ENCODE measurements at regions not wholly inside any gene's neighbourhood (a gene's known extent, or its start where the extent isn't known, plus 50 kb on each side); places are given as distances from the start of the nearest gene placed in this dataset.

DNA sequence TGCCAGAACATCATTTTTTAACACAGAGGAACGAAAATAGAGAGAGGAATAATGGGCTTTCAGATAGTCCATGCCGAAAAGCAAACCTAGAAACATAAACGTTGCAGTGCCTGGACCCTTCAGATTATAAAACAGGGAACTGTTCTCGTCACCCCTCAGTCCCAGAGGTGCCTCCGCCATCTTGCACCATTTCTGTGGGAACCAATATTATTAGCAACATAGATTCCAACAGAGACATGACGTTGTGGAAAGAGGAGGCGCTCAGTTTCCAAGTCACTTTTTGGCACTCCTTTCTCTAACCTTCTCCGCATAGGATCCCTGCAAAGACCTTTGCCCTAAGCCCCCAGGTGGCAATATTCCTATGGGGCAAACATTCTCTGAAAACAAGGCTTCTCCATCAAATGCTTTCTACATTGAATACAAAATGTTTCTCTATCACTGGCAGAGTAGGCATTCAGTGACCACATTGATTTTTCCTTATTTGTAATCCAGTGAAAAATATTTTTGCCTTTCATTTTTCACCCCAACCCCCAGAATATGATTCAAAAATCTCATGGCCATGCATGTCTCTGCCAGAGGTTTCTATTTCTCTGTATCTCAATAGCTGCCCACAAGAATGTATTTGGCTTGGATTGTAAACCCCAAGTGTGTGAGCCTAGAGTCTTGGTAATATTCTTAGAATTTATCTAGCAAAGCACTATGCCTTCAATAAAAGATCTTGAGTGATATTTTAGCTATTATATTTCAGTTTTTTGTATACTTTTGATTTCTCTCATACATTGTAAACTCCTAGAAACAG lies 500.8 kb upstream of the WWC1 start:
- Histone ChIP-seq H3K9me3 (ENCODE audit: control insufficient read depth in 3 of 3, low read length in 3 of 3) (no peaks in the 10 kb centered on the region), H3K27ac (ENCODE audit: low read depth, low read length) (no peak overlapping the region), H3K4me1 (ENCODE audit: control insufficient read depth in 3 of 3, insufficient read depth in 3 of 3, low read length in 3 of 3) (no peaks in the 10 kb centered on the region), H3K36me3 (ENCODE audit: control insufficient read depth in 3 of 3, insufficient read depth in 3 of 3, low read length in 3 of 3) (no peaks in the 10 kb centered on the region), H3K9ac (ENCODE audit: low read depth in 1 of 3, low read length in 3 of 3) (no peak overlapping the region), H3K4me3 (ENCODE audit: low read length in 3 of 3) (no peak overlapping the region), H3K27me3 (ENCODE audit: control insufficient read depth in 3 of 3, insufficient read depth in 3 of 3, low read length in 3 of 3) (no peaks in the 10 kb centered on the region)

- Histone ChIP-seq H3K4me1 (ENCODE audit: control insufficient read depth in 3 of 3, insufficient read depth in 3 of 3, low read length in 3 of 3) (no peaks in the 10 kb centered on the region), H3K4me3 (ENCODE audit: low read length in 3 of 3) (no peak overlapping the region), H3K9me3 (ENCODE audit: control insufficient read depth in 3 of 3, low read length in 3 of 3) (no peaks in the 10 kb centered on the region), H3K36me3 (ENCODE audit: control insufficient read depth in 3 of 3, insufficient read depth in 3 of 3, low read length in 3 of 3) (no peaks in the 10 kb centered on the region), H3K27ac (ENCODE audit: low read depth, low read length) (no peak overlapping the region), H3K27me3 (ENCODE audit: control insufficient read depth in 3 of 3, insufficient read depth in 3 of 3, low read length in 3 of 3) (no peaks in the 10 kb centered on the region), H3K9ac (ENCODE audit: low read depth in 1 of 3, low read length in 3 of 3) (no peak overlapping the region)
Observed at GRCh38 chr5:167792514-167792913, 498.9 kb upstream of the WWC1 start.

DNA sequence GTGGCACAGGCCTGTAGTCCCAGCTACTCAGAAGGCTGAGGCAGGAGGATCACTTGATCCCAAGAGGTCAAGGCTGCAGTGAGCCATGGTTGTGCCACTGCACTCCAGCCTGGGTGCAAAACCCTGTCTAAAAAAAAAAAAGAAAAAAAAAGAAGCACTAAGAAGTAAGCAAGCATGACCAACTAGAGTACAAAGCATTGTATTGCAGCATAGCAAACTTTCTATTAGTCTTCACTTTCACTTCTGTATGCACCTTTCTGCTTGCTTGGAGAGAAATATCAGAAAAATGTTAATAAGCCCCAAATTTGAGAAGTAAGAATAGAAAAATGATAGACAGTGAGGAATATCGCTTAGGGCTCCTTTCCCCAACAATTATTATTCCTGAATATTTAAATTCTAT lies 497.7 kb upstream of the WWC1 start:
- Histone ChIP-seq H3K27ac (ENCODE audit: low read depth, low read length) (no peak overlapping the region), H3K4me1 (ENCODE audit: control insufficient read depth in 3 of 3, insufficient read depth in 3 of 3, low read length in 3 of 3) (no peaks in the 10 kb centered on the region), H3K27me3 (ENCODE audit: control insufficient read depth in 3 of 3, insufficient read depth in 3 of 3, low read length in 3 of 3) (no peaks in the 10 kb centered on the region), H3K36me3 (ENCODE audit: control insufficient read depth in 3 of 3, insufficient read depth in 3 of 3, low read length in 3 of 3) (no peaks in the 10 kb centered on the region), H3K4me3 (ENCODE audit: low read length in 3 of 3) (no peak overlapping the region), H3K9ac (ENCODE audit: low read depth in 1 of 3, low read length in 3 of 3) (no peak overlapping the region), H3K9me3 (ENCODE audit: control insufficient read depth in 3 of 3, low read length in 3 of 3) (no peaks in the 10 kb centered on the region)

DNA sequence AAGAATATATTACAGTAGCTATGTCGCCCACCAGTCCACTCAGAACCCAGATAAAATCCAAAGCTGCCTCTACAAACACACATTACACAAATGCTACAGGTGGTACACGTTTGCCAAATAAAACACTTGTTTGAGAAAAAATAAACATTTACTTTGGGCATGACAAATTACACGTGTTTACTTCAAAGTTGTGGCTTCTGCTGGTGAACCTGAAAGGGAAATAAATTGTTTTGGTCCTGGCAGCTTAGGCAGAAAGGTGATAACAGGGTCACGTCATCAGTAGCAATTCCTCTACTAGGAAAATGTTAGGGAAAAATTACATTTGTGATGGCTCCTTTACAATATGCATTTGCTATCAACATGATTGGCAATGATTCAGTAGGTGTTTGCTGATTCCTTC lies 497.3 kb upstream of the WWC1 start:
- Histone ChIP-seq H3K9ac (ENCODE audit: low read depth in 1 of 3, low read length in 3 of 3) (no peak overlapping the region), H3K4me1 (ENCODE audit: control insufficient read depth in 3 of 3, insufficient read depth in 3 of 3, low read length in 3 of 3) (no peaks in the 10 kb centered on the region), H3K27ac (ENCODE audit: low read depth, low read length) (no peak overlapping the region), H3K27me3 (ENCODE audit: control insufficient read depth in 3 of 3, insufficient read depth in 3 of 3, low read length in 3 of 3) (no peaks in the 10 kb centered on the region), H3K9me3 (ENCODE audit: control insufficient read depth in 3 of 3, low read length in 3 of 3) (no peaks in the 10 kb centered on the region), H3K36me3 (ENCODE audit: control insufficient read depth in 3 of 3, insufficient read depth in 3 of 3, low read length in 3 of 3) (no peaks in the 10 kb centered on the region), H3K4me3 (ENCODE audit: low read length in 3 of 3) (no peak overlapping the region)

GRCh38 chr5:167796672-167797071 lies 494.8 kb upstream of the WWC1 start:
- H3K27ac ChIP-seq (ENCODE audit: low read depth, low read length), result no peak overlapping the region
- no peak overlapping the region for H3K9ac ChIP-seq (ENCODE audit: low read depth in 1 of 3, low read length in 3 of 3)
- no peaks in the 10 kb centered on the region for H3K27me3 ChIP-seq (ENCODE audit: control insufficient read depth in 3 of 3, insufficient read depth in 3 of 3, low read length in 3 of 3)
- no peaks in the 10 kb centered on the region for H3K36me3 ChIP-seq (ENCODE audit: control insufficient read depth in 3 of 3, insufficient read depth in 3 of 3, low read length in 3 of 3)
- H3K4me3 ChIP-seq (ENCODE audit: low read length in 3 of 3), result no peak overlapping the region
- no peaks in the 10 kb centered on the region for H3K4me1 ChIP-seq (ENCODE audit: control insufficient read depth in 3 of 3, insufficient read depth in 3 of 3, low read length in 3 of 3)
- H3K9me3 ChIP-seq (ENCODE audit: control insufficient read depth in 3 of 3, low read length in 3 of 3), result no peaks in the 10 kb centered on the region

- Histone ChIP-seq H3K4me1 (ENCODE audit: control insufficient read depth in 3 of 3, insufficient read depth in 3 of 3, low read length in 3 of 3) (no peaks in the 10 kb centered on the region), H3K27me3 (ENCODE audit: control insufficient read depth in 3 of 3, insufficient read depth in 3 of 3, low read length in 3 of 3) (no peaks in the 10 kb centered on the region), H3K27ac (ENCODE audit: low read depth, low read length) (no peak overlapping the region), H3K36me3 (ENCODE audit: control insufficient read depth in 3 of 3, insufficient read depth in 3 of 3, low read length in 3 of 3) (no peaks in the 10 kb centered on the region), H3K9me3 (ENCODE audit: control insufficient read depth in 3 of 3, low read length in 3 of 3) (no peaks in the 10 kb centered on the region), H3K4me3 (ENCODE audit: low read length in 3 of 3) (no peak overlapping the region), H3K9ac (ENCODE audit: low read depth in 1 of 3, low read length in 3 of 3) (no peak overlapping the region)
Observed at GRCh38 chr5:167797933-167798332, 493.5 kb upstream of the WWC1 start.

GRCh38 chr5:167798448-167798847 lies 493.0 kb upstream of the WWC1 start:
- Histone ChIP-seq H3K4me3 (ENCODE audit: low read length in 3 of 3) (no peak overlapping the region), H3K9ac (ENCODE audit: low read depth in 1 of 3, low read length in 3 of 3) (no peak overlapping the region), H3K27me3 (ENCODE audit: control insufficient read depth in 3 of 3, insufficient read depth in 3 of 3, low read length in 3 of 3) (no peaks in the 10 kb centered on the region), H3K36me3 (ENCODE audit: control insufficient read depth in 3 of 3, insufficient read depth in 3 of 3, low read length in 3 of 3) (no peaks in the 10 kb centered on the region), H3K4me1 (ENCODE audit: control insufficient read depth in 3 of 3, insufficient read depth in 3 of 3, low read length in 3 of 3) (no peaks in the 10 kb centered on the region), H3K27ac (ENCODE audit: low read depth, low read length) (no peak overlapping the region), H3K9me3 (ENCODE audit: control insufficient read depth in 3 of 3, low read length in 3 of 3) (no peaks in the 10 kb centered on the region)

DNA sequence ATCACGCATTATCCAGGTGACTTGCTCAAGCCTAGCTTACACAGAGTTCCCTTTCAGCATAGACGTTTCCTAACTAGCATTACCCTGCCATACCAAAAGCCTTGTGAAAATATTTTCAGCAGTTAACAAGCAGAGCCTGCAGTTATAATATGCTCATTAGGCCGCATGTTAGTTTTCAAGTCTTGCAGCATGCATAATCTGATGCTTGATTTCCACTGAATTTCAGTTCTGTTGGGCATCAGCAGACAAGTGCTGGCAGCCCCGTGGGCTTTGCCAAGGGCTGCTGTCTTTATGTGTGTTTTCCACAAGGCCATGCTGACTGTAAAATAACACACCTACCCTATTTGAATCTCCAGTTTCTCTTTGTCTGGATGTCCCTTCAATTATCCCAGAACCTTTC lies 491.0 kb upstream of the WWC1 start:
- no peaks in the 10 kb centered on the region for H3K4me1 ChIP-seq (ENCODE audit: control insufficient read depth in 3 of 3, insufficient read depth in 3 of 3, low read length in 3 of 3)
- H3K27me3 ChIP-seq (ENCODE audit: control insufficient read depth in 3 of 3, insufficient read depth in 3 of 3, low read length in 3 of 3), result no peaks in the 10 kb centered on the region
- no peak overlapping the region for H3K27ac ChIP-seq (ENCODE audit: low read depth, low read length)
- no peak overlapping the region for H3K9ac ChIP-seq (ENCODE audit: low read depth in 1 of 3, low read length in 3 of 3)
- no peaks in the 10 kb centered on the region for H3K9me3 ChIP-seq (ENCODE audit: control insufficient read depth in 3 of 3, low read length in 3 of 3)
- H3K36me3 ChIP-seq (ENCODE audit: control insufficient read depth in 3 of 3, insufficient read depth in 3 of 3, low read length in 3 of 3), result no peaks in the 10 kb centered on the region
- H3K4me3 ChIP-seq (ENCODE audit: low read length in 3 of 3), result no peak overlapping the region

GRCh38 chr5:167801999-167802398 lies 489.4 kb upstream of the WWC1 start:
- no peak overlapping the region for H3K27ac ChIP-seq (ENCODE audit: low read depth, low read length)
- no peak overlapping the region for H3K4me3 ChIP-seq (ENCODE audit: low read length in 3 of 3)
- no peaks in the 10 kb centered on the region for H3K36me3 ChIP-seq (ENCODE audit: control insufficient read depth in 3 of 3, insufficient read depth in 3 of 3, low read length in 3 of 3)
- H3K9ac ChIP-seq (ENCODE audit: low read depth in 1 of 3, low read length in 3 of 3), result no peak overlapping the region
- no peaks in the 10 kb centered on the region for H3K27me3 ChIP-seq (ENCODE audit: control insufficient read depth in 3 of 3, insufficient read depth in 3 of 3, low read length in 3 of 3)
- no peaks in the 10 kb centered on the region for H3K9me3 ChIP-seq (ENCODE audit: control insufficient read depth in 3 of 3, low read length in 3 of 3)
- H3K4me1 ChIP-seq (ENCODE audit: control insufficient read depth in 3 of 3, insufficient read depth in 3 of 3, low read length in 3 of 3), result no peaks in the 10 kb centered on the region

DNA sequence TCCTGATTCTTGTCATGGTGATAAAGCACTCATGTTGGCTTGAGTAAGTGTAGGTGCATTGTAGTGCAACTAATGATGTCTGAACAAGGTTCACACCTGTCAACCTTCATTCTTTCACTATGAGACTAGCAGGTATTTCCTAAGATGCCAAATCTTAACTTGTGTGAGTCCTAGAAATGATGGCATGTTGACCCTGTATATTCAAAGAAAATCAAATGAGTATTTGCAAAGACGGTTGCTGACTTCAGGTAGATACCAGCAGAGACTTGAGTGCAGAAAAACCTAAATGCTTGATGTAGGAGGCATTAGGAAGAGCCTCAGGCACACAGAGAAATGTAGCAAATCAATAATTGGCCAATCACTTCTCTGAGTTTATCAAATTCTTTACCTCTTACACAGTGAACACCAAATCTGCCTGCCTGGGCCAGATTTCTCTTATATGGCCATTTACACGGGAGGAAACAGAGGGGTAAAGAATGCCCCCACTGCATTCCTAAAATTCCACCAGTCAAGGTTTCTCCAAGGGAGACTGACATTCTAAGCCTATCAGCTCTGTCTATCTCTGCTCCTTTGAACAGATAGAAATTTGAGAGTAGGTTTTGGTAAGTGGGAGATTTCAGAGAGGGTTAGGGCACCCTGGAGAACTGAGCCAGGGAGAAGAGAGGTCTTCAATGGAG lies 488.6 kb upstream of the WWC1 start:
- no peaks in the 10 kb centered on the region for H3K27me3 ChIP-seq (ENCODE audit: control insufficient read depth in 3 of 3, insufficient read depth in 3 of 3, low read length in 3 of 3)
- no peak overlapping the region for H3K4me3 ChIP-seq (ENCODE audit: low read length in 3 of 3)
- no peaks in the 10 kb centered on the region for H3K9me3 ChIP-seq (ENCODE audit: control insufficient read depth in 3 of 3, low read length in 3 of 3)
- no peak overlapping the region for H3K9ac ChIP-seq (ENCODE audit: low read depth in 1 of 3, low read length in 3 of 3)
- no peaks in the 10 kb centered on the region for H3K4me1 ChIP-seq (ENCODE audit: control insufficient read depth in 3 of 3, insufficient read depth in 3 of 3, low read length in 3 of 3)
- H3K36me3 ChIP-seq (ENCODE audit: control insufficient read depth in 3 of 3, insufficient read depth in 3 of 3, low read length in 3 of 3), result no peaks in the 10 kb centered on the region
- H3K27ac ChIP-seq (ENCODE audit: low read depth, low read length), result no peak overlapping the region

Measured in skeletal muscle tissue (tissue), 3 donors.